Panc1 (cell line): ENCODE measurements at regions not wholly inside any gene's neighbourhood (a gene's known extent, or its start where the extent isn't known, plus 50 kb on each side); places are given as distances from the start of the nearest gene placed in this dataset.

Source experiments
- ATAC-seq: fragments of 200-7000 bp; cut with Tn5 transposase; 2 replicates; pipeline ENCODE4 v1.9.1; 2020; ENCODE audit warnings: mild to moderate bottlenecking, moderate library complexity
- BruUV-seq: library from RNA; stranded (reverse); fragments of 400-500 nt; replicated peaks from 2 replicates; lab custom pipeline; 2021; lab: Mats Ljungman, UMichigan
- CTCF ChIA-PET: fragments of 300-600 bp; sonication (Branson Sonifier 250); formaldehyde crosslinking; loops from one replicate; lab custom pipeline; 2022; ENCODE audit warnings: antibody characterized with exemption; lab: Charles Lee
- POLR2A ChIA-PET: fragments of 300-600 bp; sonication (Branson Sonifier 250); formaldehyde crosslinking; loops from one replicate; lab custom pipeline; 2022; ENCODE audit warnings: antibody characterized with exemption; lab: Charles Lee
- DNase-seq: peaks from one replicate; pipeline ENCODE4 v3.0.0-alpha.2; 2010; ENCODE audit warnings: low read depth, low spot score
- H3K27ac ChIP-seq: 2 replicates; pipeline ENCODE4 v1.5.1; 2011; ENCODE audit warnings: mild to moderate bottlenecking, low read length, inconsistent platforms
- H3K27me3 ChIP-seq: fragments of 200-500 bp; sonication (Bioruptor generic); 2 replicates; pipeline ENCODE4 v1.6.0; 2014; ENCODE audit warnings: low read length, inconsistent platforms; ENCODE audit not compliant: control insufficient read depth, insufficient read depth
- H3K36me3 ChIP-seq: fragments of 200-500 bp; sonication (Bioruptor generic); 2 replicates; pipeline ENCODE4 v1.5.1; 2014; ENCODE audit warnings: inconsistent platforms, mild to moderate bottlenecking, low read length, moderate library complexity; ENCODE audit not compliant: control insufficient read depth, insufficient read depth
- H3K4me1 ChIP-seq: 2 replicates; pipeline ENCODE4 v1.5.1; 2011; ENCODE audit warnings: inconsistent platforms, mild to moderate bottlenecking, low read length, moderate library complexity; ENCODE audit not compliant: control insufficient read depth, insufficient read depth
- H3K4me3 ChIP-seq, 2 experiments: 2 replicates each; pipeline ENCODE4 v1.5.1; 2011 to 2012; ENCODE audit warnings: low read depth in 2 of 2, low read length in 2 of 2, mild to moderate bottlenecking in 2 of 2, inconsistent platforms in 1 of 2, moderate library complexity in 1 of 2
- H3K9me3 ChIP-seq: fragments of 200-500 bp; sonication (Bioruptor generic); 2 replicates; pipeline ENCODE4 v1.5.1; 2014; ENCODE audit warnings: low read depth, mild to moderate bottlenecking, inconsistent platforms, low read length, moderate library complexity; ENCODE audit not compliant: control insufficient read depth, insufficient read depth
- CTCF ChIP-seq: fragments of 450-650 bp; IDR thresholded peaks from 2 replicates; pipeline ENCODE4 v1.5.1; 2017; ENCODE audit warnings: mild to moderate bottlenecking
- POLR2AphosphoS5 ChIP-seq: IDR thresholded peaks from 2 replicates; pipeline ENCODE4 v1.6.1; 2012; ENCODE audit warnings: mild to moderate bottlenecking, low read depth, low read length, moderate library complexity
- REST ChIP-seq, 2 experiments: IDR thresholded peaks; 2 replicates each; pipeline ENCODE4 v1.6.1; 2011 to 2012; ENCODE audit warnings: low read depth in 2 of 2, control low read depth in 1 of 2, low read length in 1 of 2, mild to moderate bottlenecking in 1 of 2, moderate library complexity in 1 of 2; ENCODE audit not compliant: insufficient read depth in 1 of 2
- SIN3A ChIP-seq: IDR thresholded peaks from 2 replicates; pipeline ENCODE4 v1.6.1; 2012; ENCODE audit warnings: low read depth, mild to moderate bottlenecking, low read length, moderate library complexity, borderline replicate concordance; ENCODE audit not compliant: insufficient read depth
- TCF7L2 ChIP-seq: IDR thresholded peaks from 2 replicates; pipeline ENCODE4 v1.6.1; 2011; ENCODE audit warnings: mild to moderate bottlenecking, low read depth, low read length, inconsistent platforms
- in situ Hi-C: cut with HindIII; loops from 2 replicates; pipeline ENCODE4 v1.10.0; 2016; ENCODE audit warnings: low sequenced_read_pairs, low pct_unique_long_range_greater_than_20kb
- intact Hi-C: fragments of 100-400 bp; cut with micrococcal nuclease; formaldehyde crosslinking; loops from one replicate; pipeline ENCODE4 v1.10.0; 2022; ENCODE audit not compliant: unreplicated experiment

DNA sequence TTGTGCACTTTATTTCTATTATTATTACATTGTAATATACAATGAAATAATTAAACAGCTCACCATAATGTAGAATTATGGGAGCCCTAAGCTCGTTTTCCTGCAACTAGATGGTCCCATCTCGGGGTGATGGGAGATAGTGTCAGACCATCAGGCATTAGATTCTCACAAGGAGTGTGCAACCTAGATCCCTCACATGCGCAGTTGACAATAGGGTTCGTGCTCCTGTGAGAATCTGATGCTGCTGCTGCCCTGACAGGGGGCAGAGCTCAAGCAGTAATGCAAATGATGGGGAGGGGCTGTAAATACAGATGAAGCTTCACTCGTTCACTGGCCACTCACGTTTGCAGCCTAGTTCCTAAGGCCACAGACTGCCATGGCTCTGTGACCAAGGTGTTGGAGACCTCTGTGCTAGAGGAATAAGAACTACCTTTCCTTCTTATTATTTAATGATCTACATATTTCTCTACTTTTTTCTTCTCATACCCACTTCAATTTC is 492.9 kb upstream of the INTU start:
- Histone ChIP-seq H3K4me1 (no peaks in the 10 kb centered on the region), H3K36me3 (no peaks in the 10 kb centered on the region), H3K27me3 (no peaks in the 10 kb centered on the region), H3K9me3 (no peaks in the 10 kb centered on the region), H3K4me3 (no peak overlapping the region), H3K27ac (no peak overlapping the region)
- intact Hi-C loops (no loop called here), in situ Hi-C loops (no loop called here)
- BruUV-seq, result no TSS peak
- DNase-seq, result no peak
- CTCF ChIA-PET, result no interaction called here
- POLR2A ChIA-PET, result no interaction called here
- no peak for ATAC-seq
- TF ChIP-seq CTCF (no peak), POLR2AphosphoS5 (no peak), SIN3A (no peak), TCF7L2 (no peak), REST (IDR thresholded peaks at IDR 0.05; ENCODE audit: insufficient read depth in 1 of 2, low read depth in 2 of 2, low read length in 1 of 2) (no peak)

- POLR2A ChIA-PET, result no interaction called here
- DNase-seq, result no peak
- Histone ChIP-seq H3K9me3 (no peaks in the 10 kb centered on the region), H3K27ac (no peak overlapping the region), H3K36me3 (no peaks in the 10 kb centered on the region), H3K27me3 (no peaks in the 10 kb centered on the region), H3K4me3 (no peak overlapping the region), H3K4me1 (no peaks in the 10 kb centered on the region)
- TF ChIP-seq SIN3A (no peak), CTCF (no peak), POLR2AphosphoS5 (no peak), REST (IDR thresholded peaks at IDR 0.05; ENCODE audit: insufficient read depth in 1 of 2, low read depth in 2 of 2, low read length in 1 of 2) (no peak)
- in situ Hi-C loops (no loop called here), intact Hi-C loops (no loop called here)
- BruUV-seq, result no TSS peak
- CTCF ChIA-PET, result no interaction called here
- ATAC-seq, result no peak
These were observed 492.5 kb upstream of the INTU start for GRCh38 chr4:127140306-127140705.
